Keratinocyte (primary cell): ENCODE measurements at regions not wholly inside any gene's neighbourhood (a gene's known extent, or its start where the extent isn't known, plus 50 kb on each side); places are given as distances from the start of the nearest gene placed in this dataset.

Source experiments
- DNase-seq: peaks from one replicate; pipeline ENCODE4 v3.0.0-alpha.2; 2011; ENCODE audit warnings: low read depth, missing footprints, low spot score
- FAIRE-seq: peaks from 2 replicates; lab custom pipeline; 2011; peaks lifted over from hg19 to GRCh38; lab: Jason Lieb, UNC
- H2AFZ ChIP-seq: 2 replicates; pipeline ENCODE4 v1.6.0; 2012; ENCODE audit warnings: low read length, control low read depth, inconsistent platforms; ENCODE audit not compliant: control insufficient read depth
- H3K27ac ChIP-seq: 2 replicates; pipeline ENCODE4 v1.5.1; 2011; ENCODE audit warnings: low read length; ENCODE audit not compliant: control insufficient read depth, insufficient read depth
- H3K27me3 ChIP-seq: 3 replicates; pipeline ENCODE4 v1.6.0; 2011; ENCODE audit warnings: low read length; ENCODE audit not compliant: control insufficient read depth, insufficient read depth; ENCODE audit errors: extremely low read depth
- H3K36me3 ChIP-seq, 2 experiments: 2 replicates in 1 of 2; 3 replicates in 1 of 2; pipeline ENCODE4 v1.5.1; 2011; ENCODE audit warnings: low read length in 2 of 2, mild to moderate bottlenecking in 1 of 2; ENCODE audit not compliant: control insufficient read depth in 2 of 2, insufficient read depth in 2 of 2; ENCODE audit errors: extremely low read depth in 1 of 2
- H3K4me1 ChIP-seq: 3 replicates; pipeline ENCODE4 v1.5.1; 2011; ENCODE audit warnings: low read length; ENCODE audit not compliant: control insufficient read depth, insufficient read depth; ENCODE audit errors: extremely low read depth
- H3K4me2 ChIP-seq: 3 replicates; pipeline ENCODE4 v1.6.0; 2011; ENCODE audit warnings: low read depth, low read length; ENCODE audit not compliant: control insufficient read depth, insufficient read depth; ENCODE audit errors: extremely low read depth
- H3K4me3 ChIP-seq, 3 experiments: fragments of 200-600 bp in 1 of 3; sonication (generic) in 1 of 3; 2 replicates in 2 of 3; 3 replicates in 1 of 3; pipeline ENCODE4 v1.5.1; 2011 to 2016; ENCODE audit warnings: low read length in 3 of 3, mild to moderate bottlenecking in 3 of 3, control low read depth in 2 of 3, inconsistent platforms in 1 of 3, low read depth in 1 of 3, mixed read lengths in 1 of 3, mixed run types in 1 of 3, moderate library complexity in 1 of 3; ENCODE audit not compliant: control insufficient read depth in 2 of 3, insufficient read depth in 2 of 3; ENCODE audit errors: extremely low read depth in 1 of 3
- H3K79me2 ChIP-seq: 2 replicates; pipeline ENCODE4 v1.6.0; 2012; ENCODE audit warnings: low read length; ENCODE audit not compliant: control insufficient read depth, insufficient read depth
- H3K9ac ChIP-seq: 3 replicates; pipeline ENCODE4 v1.6.0; 2011; ENCODE audit warnings: low read length; ENCODE audit not compliant: control insufficient read depth, insufficient read depth; ENCODE audit errors: extremely low read depth
- H3K9me1 ChIP-seq: 3 replicates; pipeline ENCODE4 v1.6.0; 2011; ENCODE audit warnings: low read length; ENCODE audit not compliant: control insufficient read depth, insufficient read depth; ENCODE audit errors: extremely low read depth
- H3K9me3 ChIP-seq: 2 replicates; pipeline ENCODE4 v1.5.1; 2012; ENCODE audit warnings: low read depth, low read length; ENCODE audit not compliant: control insufficient read depth
- H4K20me1 ChIP-seq: 3 replicates; pipeline ENCODE4 v1.6.0; 2011; ENCODE audit warnings: low read length; ENCODE audit not compliant: control insufficient read depth, insufficient read depth; ENCODE audit errors: extremely low read depth
- EZH2 ChIP-seq: IDR thresholded peaks from one replicate; pipeline ENCODE4 v1.6.1; 2012; ENCODE audit warnings: inconsistent platforms, mild to moderate bottlenecking, low read length, moderate library complexity
- dilution Hi-C: fragments of 300-500 bp; cut with MboI; formaldehyde crosslinking; loops from one replicate; pipeline ENCODE4 v1.7.0; 2020; ENCODE audit warnings: low sequenced_read_pairs; ENCODE audit not compliant: extremely low pct_ligation_motif_present
- TF ChIP-seq, protein P1 (sequence below), 3 experiments: IDR thresholded peaks in 1 of 3; conservative IDR thresholded peaks in 1 of 3; optimal IDR thresholded peaks in 1 of 3; 2 replicates in 2 of 3; 3 replicates in 1 of 3; pipeline versions ENCODE3 to v1.5.1; 2011; ENCODE audit warnings: low read length in 3 of 3, mild to moderate bottlenecking in 3 of 3, moderate library complexity in 2 of 3, control low read depth in 1 of 3, inconsistent platforms in 1 of 3; ENCODE audit not compliant: insufficient read depth in 2 of 3; ENCODE audit errors: extremely low read depth in 1 of 3

DNA sequence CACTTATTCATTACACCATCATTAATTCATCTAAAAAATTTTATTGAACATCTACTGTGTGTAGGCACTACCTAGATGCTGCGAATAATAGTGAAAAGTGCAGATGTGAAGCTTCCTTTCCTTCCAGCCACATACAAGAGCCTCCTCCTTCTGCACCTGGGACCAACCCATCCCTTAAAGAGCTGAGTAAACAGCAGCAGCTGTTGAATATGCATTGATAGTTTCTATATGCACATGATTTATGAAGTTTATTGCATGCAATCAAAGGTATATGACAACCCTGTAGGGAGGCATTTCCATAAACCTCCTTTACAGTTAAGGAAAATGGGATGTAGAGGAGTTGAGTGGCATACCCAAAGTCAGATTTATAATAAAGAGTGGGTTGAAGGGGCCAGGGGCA is 110.3 kb upstream of the IPO5 start:
- H3K9me1 ChIP-seq, result no peaks in the 10 kb centered on the region
- no peak overlapping the region for H2AFZ ChIP-seq
- H3K4me2 ChIP-seq, result no peak overlapping the region
- no peak overlapping the region for H3K9ac ChIP-seq
- no peaks in the 10 kb centered on the region for H3K79me2 ChIP-seq
- FAIRE-seq, result no peak
- H3K27me3 ChIP-seq, result no peaks in the 10 kb centered on the region
- H4K20me1 ChIP-seq, result no peaks in the 10 kb centered on the region
- no peaks in the 10 kb centered on the region for H3K36me3 ChIP-seq
- H3K27ac ChIP-seq, result no peak overlapping the region
- dilution Hi-C loops, result no loop called here
- no peaks in the 10 kb centered on the region for H3K9me3 ChIP-seq
- TF ChIP-seq, protein P1, sequence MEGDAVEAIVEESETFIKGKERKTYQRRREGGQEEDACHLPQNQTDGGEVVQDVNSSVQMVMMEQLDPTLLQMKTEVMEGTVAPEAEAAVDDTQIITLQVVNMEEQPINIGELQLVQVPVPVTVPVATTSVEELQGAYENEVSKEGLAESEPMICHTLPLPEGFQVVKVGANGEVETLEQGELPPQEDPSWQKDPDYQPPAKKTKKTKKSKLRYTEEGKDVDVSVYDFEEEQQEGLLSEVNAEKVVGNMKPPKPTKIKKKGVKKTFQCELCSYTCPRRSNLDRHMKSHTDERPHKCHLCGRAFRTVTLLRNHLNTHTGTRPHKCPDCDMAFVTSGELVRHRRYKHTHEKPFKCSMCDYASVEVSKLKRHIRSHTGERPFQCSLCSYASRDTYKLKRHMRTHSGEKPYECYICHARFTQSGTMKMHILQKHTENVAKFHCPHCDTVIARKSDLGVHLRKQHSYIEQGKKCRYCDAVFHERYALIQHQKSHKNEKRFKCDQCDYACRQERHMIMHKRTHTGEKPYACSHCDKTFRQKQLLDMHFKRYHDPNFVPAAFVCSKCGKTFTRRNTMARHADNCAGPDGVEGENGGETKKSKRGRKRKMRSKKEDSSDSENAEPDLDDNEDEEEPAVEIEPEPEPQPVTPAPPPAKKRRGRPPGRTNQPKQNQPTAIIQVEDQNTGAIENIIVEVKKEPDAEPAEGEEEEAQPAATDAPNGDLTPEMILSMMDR (optimal IDR thresholded peaks at IDR 0.05 in 1 of 3, IDR thresholded peaks at IDR 0.05 in 1 of 3, conservative IDR thresholded peaks at IDR 0.05 in 1 of 3; ENCODE audit: extremely low read depth in 1 of 3, insufficient read depth in 2 of 3, low read length in 3 of 3), result no peak
- no peak for TF ChIP-seq EZH2
- no peaks in the 10 kb centered on the region for H3K4me1 ChIP-seq
- DNase-seq, result no peak
- H3K4me3 ChIP-seq, result no peak overlapping the region

- no peaks in the 10 kb centered on the region for H3K79me2 ChIP-seq
- no peaks in the 10 kb centered on the region for H3K9me3 ChIP-seq
- dilution Hi-C loops, result no loop called here
- no peak for DNase-seq
- no peak overlapping the region for H3K4me2 ChIP-seq
- H4K20me1 ChIP-seq, result no peaks in the 10 kb centered on the region
- no peak overlapping the region for H3K27ac ChIP-seq
- no peaks in the 10 kb centered on the region for H3K4me1 ChIP-seq
- H3K27me3 ChIP-seq, result no peaks in the 10 kb centered on the region
- no peak overlapping the region for H3K4me3 ChIP-seq
- TF ChIP-seq EZH2, result no peak
- TF ChIP-seq, protein P1 (optimal IDR thresholded peaks at IDR 0.05 in 1 of 3, IDR thresholded peaks at IDR 0.05 in 1 of 3, conservative IDR thresholded peaks at IDR 0.05 in 1 of 3; ENCODE audit: extremely low read depth in 1 of 3, insufficient read depth in 2 of 3, low read length in 3 of 3), result no peak
- H3K9ac ChIP-seq, result no peak overlapping the region
- H3K9me1 ChIP-seq, result no peaks in the 10 kb centered on the region
- H2AFZ ChIP-seq, result no peak overlapping the region
- FAIRE-seq, result no peak
- no peaks in the 10 kb centered on the region for H3K36me3 ChIP-seq
Measured at GRCh38 chr13:97844151-97844550, 109.3 kb upstream of the IPO5 start.
